ENCODE measurements at regions not wholly inside any gene's neighbourhood (a gene's known extent, or its start where the extent isn't known, plus 50 kb on each side); places are given as distances from the start of the nearest gene placed in this dataset.

DNA sequence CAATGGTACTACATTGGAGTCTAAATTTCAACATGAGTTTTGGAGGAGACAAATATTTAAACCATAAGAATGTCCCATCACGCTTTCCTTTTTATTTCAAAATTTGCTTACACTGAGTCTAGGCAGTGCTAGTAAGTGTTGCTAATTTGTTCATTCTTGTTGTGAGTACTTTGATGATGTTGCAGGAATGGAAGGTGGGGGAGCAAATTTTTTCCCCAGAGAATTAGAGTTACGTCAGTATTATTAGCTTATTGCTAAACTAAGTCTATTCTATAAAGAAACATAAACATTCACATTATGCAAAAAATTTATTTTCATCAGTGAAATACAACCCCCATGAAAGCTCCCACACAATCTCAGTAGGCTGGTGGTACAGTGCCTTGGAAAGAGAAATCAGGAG lies 88.0 kb downstream of the BLID start:
- CTCF ChIA-PET = no interaction called here
- ATAC-seq = no peak
- Histone ChIP-seq H3K4me3 (ENCODE audit: low read depth in 2 of 2, low read length in 2 of 2) (no peak overlapping the region), H3K27me3 (ENCODE audit: control insufficient read depth, insufficient read depth, low read length) (no peaks in the 10 kb centered on the region), H3K36me3 (ENCODE audit: control insufficient read depth, insufficient read depth, low read length) (no peaks in the 10 kb centered on the region), H3K9me3 (ENCODE audit: control insufficient read depth, insufficient read depth, low read depth, low read length) (no peaks in the 10 kb centered on the region), H3K4me1 (ENCODE audit: control insufficient read depth, insufficient read depth, low read length) (no peaks in the 10 kb centered on the region), H3K27ac (ENCODE audit: low read length) (no peak overlapping the region)
- no peak for TF ChIP-seq SIN3A (IDR thresholded peaks at IDR 0.05; ENCODE audit: borderline replicate concordance, insufficient read depth, low read depth, low read length)
- TF ChIP-seq TCF7L2 (IDR thresholded peaks at IDR 0.05; ENCODE audit: low read depth, low read length) = no peak
- TF ChIP-seq, protein P1, sequence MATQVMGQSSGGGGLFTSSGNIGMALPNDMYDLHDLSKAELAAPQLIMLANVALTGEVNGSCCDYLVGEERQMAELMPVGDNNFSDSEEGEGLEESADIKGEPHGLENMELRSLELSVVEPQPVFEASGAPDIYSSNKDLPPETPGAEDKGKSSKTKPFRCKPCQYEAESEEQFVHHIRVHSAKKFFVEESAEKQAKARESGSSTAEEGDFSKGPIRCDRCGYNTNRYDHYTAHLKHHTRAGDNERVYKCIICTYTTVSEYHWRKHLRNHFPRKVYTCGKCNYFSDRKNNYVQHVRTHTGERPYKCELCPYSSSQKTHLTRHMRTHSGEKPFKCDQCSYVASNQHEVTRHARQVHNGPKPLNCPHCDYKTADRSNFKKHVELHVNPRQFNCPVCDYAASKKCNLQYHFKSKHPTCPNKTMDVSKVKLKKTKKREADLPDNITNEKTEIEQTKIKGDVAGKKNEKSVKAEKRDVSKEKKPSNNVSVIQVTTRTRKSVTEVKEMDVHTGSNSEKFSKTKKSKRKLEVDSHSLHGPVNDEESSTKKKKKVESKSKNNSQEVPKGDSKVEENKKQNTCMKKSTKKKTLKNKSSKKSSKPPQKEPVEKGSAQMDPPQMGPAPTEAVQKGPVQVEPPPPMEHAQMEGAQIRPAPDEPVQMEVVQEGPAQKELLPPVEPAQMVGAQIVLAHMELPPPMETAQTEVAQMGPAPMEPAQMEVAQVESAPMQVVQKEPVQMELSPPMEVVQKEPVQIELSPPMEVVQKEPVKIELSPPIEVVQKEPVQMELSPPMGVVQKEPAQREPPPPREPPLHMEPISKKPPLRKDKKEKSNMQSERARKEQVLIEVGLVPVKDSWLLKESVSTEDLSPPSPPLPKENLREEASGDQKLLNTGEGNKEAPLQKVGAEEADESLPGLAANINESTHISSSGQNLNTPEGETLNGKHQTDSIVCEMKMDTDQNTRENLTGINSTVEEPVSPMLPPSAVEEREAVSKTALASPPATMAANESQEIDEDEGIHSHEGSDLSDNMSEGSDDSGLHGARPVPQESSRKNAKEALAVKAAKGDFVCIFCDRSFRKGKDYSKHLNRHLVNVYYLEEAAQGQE (IDR thresholded peaks at IDR 0.05; ENCODE audit: insufficient read depth in 1 of 2, low read depth in 2 of 2, low read length in 1 of 2) = no peak
- no peak for TF ChIP-seq POLR2AphosphoS5 (IDR thresholded peaks at IDR 0.05; ENCODE audit: low read depth, low read length)
- no peak for DNase-seq (ENCODE audit: low read depth, low spot score)
- in situ Hi-C loops (cut with HindIII; ENCODE audit: low pct_unique_long_range_greater_than_20kb, low sequenced_read_pairs) (no loop called here), intact Hi-C loops (cut with micrococcal nuclease; ENCODE audit: unreplicated experiment) (loop anchor here (10.0 kb wide), 1 partner anchor 373 kb away; no protein-coding TSS in a partner anchor)
- POLR2A ChIA-PET = no interaction called here
- BruUV-seq (replicated peaks) = no TSS peak

- in situ Hi-C loops (cut with HindIII; ENCODE audit: low pct_unique_long_range_greater_than_20kb, low sequenced_read_pairs) (no loop called here), intact Hi-C loops (cut with micrococcal nuclease; ENCODE audit: unreplicated experiment) (loop anchor here (10.0 kb wide), 1 partner anchor 371 kb away; no protein-coding TSS in a partner anchor)
- ChIA-PET CTCF (interaction anchor here (0.6 kb wide), 1 partner anchor 113 kb away, joined by 3 read pairs; no protein-coding TSS in a partner anchor), POLR2A (no interaction called here)
- H3K4me1 ChIP-seq (ENCODE audit: control insufficient read depth, insufficient read depth, low read length) = no peaks in the 10 kb centered on the region
- no TSS peak for BruUV-seq (replicated peaks)
- DNase-seq (ENCODE audit: low read depth, low spot score) (no peak), ATAC-seq (no peak)
- no peaks in the 10 kb centered on the region for H3K9me3 ChIP-seq (ENCODE audit: control insufficient read depth, insufficient read depth, low read depth, low read length)
- no peak overlapping the region for H3K4me3 ChIP-seq (ENCODE audit: low read depth in 2 of 2, low read length in 2 of 2)
- H3K27me3 ChIP-seq (ENCODE audit: control insufficient read depth, insufficient read depth, low read length) = no peaks in the 10 kb centered on the region
- TF ChIP-seq, protein P1 (IDR thresholded peaks at IDR 0.05; ENCODE audit: insufficient read depth in 1 of 2, low read depth in 2 of 2, low read length in 1 of 2) = no peak
- TF ChIP-seq CTCF (IDR thresholded peaks at IDR 0.05) (no peak), TCF7L2 (IDR thresholded peaks at IDR 0.05; ENCODE audit: low read depth, low read length) (no peak), SIN3A (IDR thresholded peaks at IDR 0.05; ENCODE audit: borderline replicate concordance, insufficient read depth, low read depth, low read length) (no peak), POLR2AphosphoS5 (IDR thresholded peaks at IDR 0.05; ENCODE audit: low read depth, low read length) (no peak)
- H3K36me3 ChIP-seq (ENCODE audit: control insufficient read depth, insufficient read depth, low read length) = no peaks in the 10 kb centered on the region
- no peak overlapping the region for H3K27ac ChIP-seq (ENCODE audit: low read length)
Measured at GRCh38 chr11:122025757-122026156, 90.3 kb downstream of the BLID start.

Measured in Panc1 (cell line).